ENCODE measurements at regions not wholly inside any gene's neighbourhood (a gene's known extent, or its start where the extent isn't known, plus 50 kb on each side); places are given as distances from the start of the nearest gene placed in this dataset.

DNA sequence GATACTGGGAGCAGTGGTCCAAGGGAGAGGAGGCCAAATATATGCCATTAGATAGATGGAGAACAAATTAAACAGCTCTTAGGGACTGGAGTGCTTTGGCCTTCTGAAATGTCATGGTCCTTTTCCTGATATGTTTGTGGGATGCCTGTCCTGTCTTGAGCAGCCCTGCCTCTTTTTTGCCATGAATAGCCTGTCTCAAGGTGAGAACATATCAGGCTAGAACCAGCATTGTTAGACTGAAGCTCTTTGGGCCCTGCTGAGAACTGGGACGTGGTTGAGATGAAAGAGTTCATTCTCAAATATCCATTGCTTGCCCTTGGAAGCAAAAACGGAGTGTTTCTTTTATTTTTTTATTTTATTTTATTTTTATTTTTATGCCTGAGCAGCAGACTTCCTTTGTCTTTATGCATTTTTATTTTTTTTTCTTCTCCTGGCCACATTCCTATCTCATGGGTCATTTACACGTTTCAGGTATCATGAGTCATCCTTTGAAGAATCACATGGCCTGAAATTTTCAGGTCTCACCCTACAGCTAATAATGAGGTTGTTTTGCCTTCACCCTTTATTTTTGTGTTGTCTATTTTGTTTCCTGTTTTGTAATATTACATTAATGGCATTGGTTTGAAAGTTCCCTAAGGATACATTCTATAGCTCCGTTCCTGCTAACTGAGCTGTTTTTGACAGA, 371.4 kb downstream of the PSAT1 start:
- H3K27me3 ChIP-seq (ENCODE audit: control insufficient read depth in 2 of 2, insufficient read depth in 2 of 2, low read length in 2 of 2): no peaks in the 10 kb centered on the region
- no peak overlapping the region for H3K4me3 ChIP-seq (ENCODE audit: low read length in 2 of 2)
- H3K4me1 ChIP-seq (ENCODE audit: control insufficient read depth in 2 of 2, insufficient read depth in 2 of 2, low read length in 2 of 2): no peaks in the 10 kb centered on the region
- H3K9ac ChIP-seq (ENCODE audit: low read depth in 1 of 2, low read length in 2 of 2): no peak overlapping the region
- H3K27ac ChIP-seq (ENCODE audit: low read depth in 2 of 2, low read length in 2 of 2): no peak overlapping the region
- no peaks in the 10 kb centered on the region for H3K36me3 ChIP-seq (ENCODE audit: control insufficient read depth in 2 of 2, insufficient read depth in 2 of 2, low read length in 2 of 2)
- H3K9me3 ChIP-seq (ENCODE audit: control insufficient read depth in 2 of 2, low read length in 2 of 2): no peaks in the 10 kb centered on the region

DNA sequence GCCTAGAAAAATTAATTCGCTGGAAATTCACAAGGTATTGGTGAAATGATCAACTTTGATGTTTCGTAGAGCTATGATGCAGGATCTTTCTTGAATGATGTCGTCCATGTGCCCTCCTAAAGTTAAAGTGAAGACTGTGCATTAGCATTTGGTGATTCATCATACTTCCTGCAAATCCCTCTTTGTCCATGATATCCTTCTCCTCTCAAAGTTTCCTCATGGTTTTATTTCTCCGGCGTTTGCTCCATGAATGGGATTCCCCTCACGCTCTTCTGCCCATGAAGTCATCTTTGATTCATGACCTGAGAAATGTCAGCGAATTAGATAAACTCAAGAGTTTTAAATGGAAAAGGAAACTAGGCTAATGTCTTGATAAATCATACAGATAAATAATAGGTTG, 372.7 kb downstream of the PSAT1 start:
- Histone ChIP-seq H3K4me3 (ENCODE audit: low read length in 2 of 2) (no peak overlapping the region), H3K36me3 (ENCODE audit: control insufficient read depth in 2 of 2, insufficient read depth in 2 of 2, low read length in 2 of 2) (no peaks in the 10 kb centered on the region), H3K4me1 (ENCODE audit: control insufficient read depth in 2 of 2, insufficient read depth in 2 of 2, low read length in 2 of 2) (no peaks in the 10 kb centered on the region), H3K9me3 (ENCODE audit: control insufficient read depth in 2 of 2, low read length in 2 of 2) (no peaks in the 10 kb centered on the region), H3K27ac (ENCODE audit: low read depth in 2 of 2, low read length in 2 of 2) (no peak overlapping the region), H3K9ac (ENCODE audit: low read depth in 1 of 2, low read length in 2 of 2) (no peak overlapping the region), H3K27me3 (ENCODE audit: control insufficient read depth in 2 of 2, insufficient read depth in 2 of 2, low read length in 2 of 2) (no peaks in the 10 kb centered on the region)

DNA sequence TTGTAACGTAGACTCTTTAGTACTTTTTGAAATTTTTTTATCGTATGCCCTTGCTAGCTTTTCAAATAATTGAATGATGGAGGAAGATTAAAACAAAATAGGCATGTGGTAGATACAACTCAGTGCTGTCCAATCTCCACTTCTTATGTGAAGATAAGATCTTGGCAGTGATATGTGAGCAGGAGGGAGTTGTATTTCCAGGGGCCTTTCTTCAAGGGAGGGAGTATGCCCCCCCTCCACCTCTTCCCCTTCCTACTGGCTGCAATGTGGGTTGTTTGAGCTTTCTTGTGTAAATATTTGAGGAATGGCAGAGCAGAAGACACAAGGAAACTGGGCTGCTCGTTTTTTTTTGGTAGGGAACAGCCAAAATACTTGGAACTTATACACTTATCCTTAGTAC, 374.9 kb downstream of the PSAT1 start:
- Histone ChIP-seq H3K9me3 (ENCODE audit: control insufficient read depth in 2 of 2, low read length in 2 of 2) (no peaks in the 10 kb centered on the region), H3K36me3 (ENCODE audit: control insufficient read depth in 2 of 2, insufficient read depth in 2 of 2, low read length in 2 of 2) (no peaks in the 10 kb centered on the region), H3K4me1 (ENCODE audit: control insufficient read depth in 2 of 2, insufficient read depth in 2 of 2, low read length in 2 of 2) (no peaks in the 10 kb centered on the region), H3K4me3 (ENCODE audit: low read length in 2 of 2) (no peak overlapping the region), H3K27ac (ENCODE audit: low read depth in 2 of 2, low read length in 2 of 2) (no peak overlapping the region), H3K9ac (ENCODE audit: low read depth in 1 of 2, low read length in 2 of 2) (no peak overlapping the region), H3K27me3 (ENCODE audit: control insufficient read depth in 2 of 2, insufficient read depth in 2 of 2, low read length in 2 of 2) (no peaks in the 10 kb centered on the region)

DNA sequence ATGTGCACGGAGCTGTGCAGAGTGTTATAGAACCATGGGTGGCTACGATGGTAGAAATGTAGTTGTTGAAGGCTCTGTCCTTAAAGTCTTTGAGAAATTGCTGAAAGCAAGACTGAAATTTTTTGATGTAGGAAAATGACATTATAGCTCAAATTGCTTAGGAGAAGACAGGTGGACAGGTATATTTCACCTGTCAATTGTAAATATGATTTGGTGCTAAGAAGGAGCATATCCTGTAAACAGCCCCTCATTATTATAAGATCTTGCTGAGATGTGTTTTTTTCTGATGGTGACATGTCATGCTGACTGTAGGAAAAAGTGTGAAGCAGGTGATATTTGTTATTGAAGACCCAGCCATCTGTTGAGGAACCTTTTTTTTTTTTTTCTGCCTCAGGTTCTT, 377.9 kb downstream of the PSAT1 start:
- H3K36me3 ChIP-seq (ENCODE audit: control insufficient read depth in 2 of 2, insufficient read depth in 2 of 2, low read length in 2 of 2): no peaks in the 10 kb centered on the region
- no peak overlapping the region for H3K4me3 ChIP-seq (ENCODE audit: low read length in 2 of 2)
- no peak overlapping the region for H3K27ac ChIP-seq (ENCODE audit: low read depth in 2 of 2, low read length in 2 of 2)
- H3K9ac ChIP-seq (ENCODE audit: low read depth in 1 of 2, low read length in 2 of 2): no peak overlapping the region
- H3K27me3 ChIP-seq (ENCODE audit: control insufficient read depth in 2 of 2, insufficient read depth in 2 of 2, low read length in 2 of 2): no peaks in the 10 kb centered on the region
- no peaks in the 10 kb centered on the region for H3K9me3 ChIP-seq (ENCODE audit: control insufficient read depth in 2 of 2, low read length in 2 of 2)
- H3K4me1 ChIP-seq (ENCODE audit: control insufficient read depth in 2 of 2, insufficient read depth in 2 of 2, low read length in 2 of 2): no peaks in the 10 kb centered on the region

DNA sequence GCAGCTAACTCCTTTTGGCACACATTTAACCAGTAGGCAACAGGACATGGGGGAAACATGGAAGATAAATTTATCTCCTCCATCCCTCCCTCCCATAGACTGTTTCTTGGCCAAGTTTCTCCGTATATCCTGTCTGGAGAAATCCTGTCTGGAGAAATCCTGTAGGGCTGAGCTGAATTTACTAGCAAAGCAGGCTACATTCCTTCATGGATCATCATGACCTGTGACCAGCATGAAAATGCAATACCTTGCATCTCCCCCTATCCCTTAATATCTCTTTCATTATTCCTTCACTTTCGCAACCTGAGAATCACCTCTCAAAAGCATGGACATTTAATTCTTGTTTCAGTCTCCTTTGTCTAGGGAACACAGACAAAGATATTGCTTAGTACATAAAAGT, 379.1 kb downstream of the PSAT1 start:
- Histone ChIP-seq H3K27ac (ENCODE audit: low read depth in 2 of 2, low read length in 2 of 2) (no peak overlapping the region), H3K9me3 (ENCODE audit: control insufficient read depth in 2 of 2, low read length in 2 of 2) (no peaks in the 10 kb centered on the region), H3K9ac (ENCODE audit: low read depth in 1 of 2, low read length in 2 of 2) (no peak overlapping the region), H3K27me3 (ENCODE audit: control insufficient read depth in 2 of 2, insufficient read depth in 2 of 2, low read length in 2 of 2) (no peaks in the 10 kb centered on the region), H3K36me3 (ENCODE audit: control insufficient read depth in 2 of 2, insufficient read depth in 2 of 2, low read length in 2 of 2) (no peaks in the 10 kb centered on the region), H3K4me1 (ENCODE audit: control insufficient read depth in 2 of 2, insufficient read depth in 2 of 2, low read length in 2 of 2) (no peaks in the 10 kb centered on the region), H3K4me3 (ENCODE audit: low read length in 2 of 2) (no peak overlapping the region)

DNA sequence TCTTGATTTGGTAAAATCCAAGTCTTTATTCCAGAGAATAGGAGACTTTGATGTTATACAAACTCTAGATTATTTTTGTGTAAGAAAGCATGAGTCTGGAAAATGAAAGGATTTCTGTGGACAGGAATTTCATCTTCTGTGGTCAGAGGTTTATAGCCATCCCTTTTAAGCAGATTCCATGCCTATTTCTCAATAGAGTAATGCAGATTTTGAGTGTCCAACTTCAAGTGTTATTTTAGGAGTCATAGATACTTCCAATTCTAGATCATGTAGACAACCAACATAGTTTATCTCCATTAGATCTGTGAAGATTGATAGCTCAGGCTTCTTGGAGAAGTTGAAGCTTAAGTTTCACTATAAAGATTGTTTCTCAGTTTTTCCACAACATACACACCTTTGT, 379.7 kb downstream of the PSAT1 start:
- no peaks in the 10 kb centered on the region for H3K36me3 ChIP-seq (ENCODE audit: control insufficient read depth in 2 of 2, insufficient read depth in 2 of 2, low read length in 2 of 2)
- H3K9ac ChIP-seq (ENCODE audit: low read depth in 1 of 2, low read length in 2 of 2): no peak overlapping the region
- H3K4me3 ChIP-seq (ENCODE audit: low read length in 2 of 2): no peak overlapping the region
- H3K4me1 ChIP-seq (ENCODE audit: control insufficient read depth in 2 of 2, insufficient read depth in 2 of 2, low read length in 2 of 2): no peaks in the 10 kb centered on the region
- H3K27me3 ChIP-seq (ENCODE audit: control insufficient read depth in 2 of 2, insufficient read depth in 2 of 2, low read length in 2 of 2): no peaks in the 10 kb centered on the region
- H3K9me3 ChIP-seq (ENCODE audit: control insufficient read depth in 2 of 2, low read length in 2 of 2): no peaks in the 10 kb centered on the region
- no peak overlapping the region for H3K27ac ChIP-seq (ENCODE audit: low read depth in 2 of 2, low read length in 2 of 2)

DNA sequence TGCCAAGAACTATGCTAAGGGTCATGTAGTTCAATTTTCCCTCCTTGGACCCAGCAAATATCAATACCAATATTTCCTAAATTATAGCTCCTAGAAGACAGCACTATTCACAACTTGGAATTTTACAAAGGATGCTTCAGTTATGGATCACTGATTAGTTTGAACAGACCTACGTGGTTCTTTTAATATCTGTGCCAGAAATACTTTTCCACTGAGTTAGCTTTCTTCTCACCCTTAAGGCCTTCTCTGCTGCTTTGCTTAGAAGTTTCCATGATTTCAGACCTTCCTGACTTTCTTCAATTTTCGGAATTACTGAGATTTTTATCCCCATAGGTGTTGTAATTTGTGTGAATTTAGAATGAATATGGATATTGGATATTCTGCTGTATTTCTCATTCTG, 380.4 kb downstream of the PSAT1 start:
- no peak overlapping the region for H3K4me3 ChIP-seq (ENCODE audit: low read length in 2 of 2)
- no peaks in the 10 kb centered on the region for H3K27me3 ChIP-seq (ENCODE audit: control insufficient read depth in 2 of 2, insufficient read depth in 2 of 2, low read length in 2 of 2)
- H3K4me1 ChIP-seq (ENCODE audit: control insufficient read depth in 2 of 2, insufficient read depth in 2 of 2, low read length in 2 of 2): no peaks in the 10 kb centered on the region
- no peak overlapping the region for H3K27ac ChIP-seq (ENCODE audit: low read depth in 2 of 2, low read length in 2 of 2)
- H3K9me3 ChIP-seq (ENCODE audit: control insufficient read depth in 2 of 2, low read length in 2 of 2): no peaks in the 10 kb centered on the region
- H3K36me3 ChIP-seq (ENCODE audit: control insufficient read depth in 2 of 2, insufficient read depth in 2 of 2, low read length in 2 of 2): no peaks in the 10 kb centered on the region
- no peak overlapping the region for H3K9ac ChIP-seq (ENCODE audit: low read depth in 1 of 2, low read length in 2 of 2)

DNA sequence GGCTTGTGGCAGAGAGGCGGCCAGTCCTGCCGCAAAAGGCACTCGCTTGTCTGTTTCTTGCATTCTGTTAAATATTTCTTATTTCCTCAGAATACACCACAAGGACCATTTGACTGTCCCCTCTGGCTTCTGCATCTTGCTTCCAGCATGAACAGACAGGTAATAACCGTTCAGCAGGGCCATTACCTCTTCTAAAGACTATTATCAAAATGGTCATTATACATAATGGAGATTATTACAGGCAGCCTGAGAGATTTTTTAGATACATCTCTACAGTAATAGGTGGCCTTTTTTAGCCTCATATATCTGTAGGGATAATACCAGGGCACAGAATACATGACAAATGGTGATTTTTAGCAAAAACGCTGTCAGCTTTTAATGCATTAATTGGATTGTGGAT, 382.0 kb downstream of the PSAT1 start:
- no peaks in the 10 kb centered on the region for H3K9me3 ChIP-seq (ENCODE audit: control insufficient read depth in 2 of 2, low read length in 2 of 2)

DNA sequence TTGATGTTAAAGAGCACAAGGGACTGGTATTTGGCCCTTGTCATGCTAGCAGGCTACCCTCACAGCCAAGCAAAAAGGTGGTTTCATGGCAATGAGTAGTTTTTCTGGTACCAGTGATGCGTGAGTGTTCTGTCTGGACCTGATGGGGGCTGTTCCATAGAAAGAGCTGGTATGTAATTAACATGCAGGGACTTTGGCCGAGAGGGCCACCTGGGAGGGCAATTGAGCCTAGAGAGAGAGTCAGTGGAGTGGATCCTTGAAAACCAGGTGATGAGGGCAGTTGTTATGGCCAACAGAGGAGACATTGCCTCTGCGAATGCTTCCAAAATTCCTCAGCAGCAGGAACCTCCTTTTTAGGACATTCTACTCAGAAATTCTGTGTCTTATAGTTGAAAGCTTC, 383.3 kb downstream of the PSAT1 start:
- H3K27me3 ChIP-seq (ENCODE audit: control insufficient read depth in 2 of 2, insufficient read depth in 2 of 2, low read length in 2 of 2): no peaks in the 10 kb centered on the region
- H3K4me3 ChIP-seq (ENCODE audit: low read length in 2 of 2): no peak overlapping the region
- H3K9me3 ChIP-seq (ENCODE audit: control insufficient read depth in 2 of 2, low read length in 2 of 2): no peaks in the 10 kb centered on the region
- no peaks in the 10 kb centered on the region for H3K36me3 ChIP-seq (ENCODE audit: control insufficient read depth in 2 of 2, insufficient read depth in 2 of 2, low read length in 2 of 2)
- no peak overlapping the region for H3K27ac ChIP-seq (ENCODE audit: low read depth in 2 of 2, low read length in 2 of 2)
- no peaks in the 10 kb centered on the region for H3K4me1 ChIP-seq (ENCODE audit: control insufficient read depth in 2 of 2, insufficient read depth in 2 of 2, low read length in 2 of 2)
- H3K9ac ChIP-seq (ENCODE audit: low read depth in 1 of 2, low read length in 2 of 2): no peak overlapping the region

More for the DNA sequence above, 382.0 kb downstream of the PSAT1 start:
- H3K4me1 ChIP-seq (ENCODE audit: control insufficient read depth in 2 of 2, insufficient read depth in 2 of 2, low read length in 2 of 2): no peaks in the 10 kb centered on the region
- H3K36me3 ChIP-seq (ENCODE audit: control insufficient read depth in 2 of 2, insufficient read depth in 2 of 2, low read length in 2 of 2): no peaks in the 10 kb centered on the region
- no peak overlapping the region for H3K4me3 ChIP-seq (ENCODE audit: low read length in 2 of 2)
- no peaks in the 10 kb centered on the region for H3K27me3 ChIP-seq (ENCODE audit: control insufficient read depth in 2 of 2, insufficient read depth in 2 of 2, low read length in 2 of 2)
- no peak overlapping the region for H3K9ac ChIP-seq (ENCODE audit: low read depth in 1 of 2, low read length in 2 of 2)
- H3K27ac ChIP-seq (ENCODE audit: low read depth in 2 of 2, low read length in 2 of 2): no peak overlapping the region

DNA sequence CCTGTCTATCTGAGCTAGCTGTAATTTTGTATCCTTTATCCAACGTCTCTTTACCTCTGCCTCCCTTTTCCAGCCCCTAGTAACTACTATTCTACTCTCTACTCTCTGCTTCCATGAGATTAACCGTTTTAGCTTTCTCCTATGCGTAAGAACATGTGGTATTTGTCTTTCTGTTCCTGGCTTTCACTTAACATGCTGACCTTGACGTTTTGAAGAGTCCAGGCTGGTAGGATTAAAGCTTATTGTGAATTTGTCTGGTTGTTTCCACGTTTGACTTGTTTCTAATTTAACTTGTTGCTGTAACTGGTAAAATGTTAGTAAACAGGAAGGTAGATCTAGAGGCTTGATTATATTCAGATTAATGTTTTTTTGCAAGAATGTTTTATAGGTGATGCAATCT, 385.3 kb downstream of the PSAT1 start:
- Histone ChIP-seq H3K9me3 (ENCODE audit: control insufficient read depth in 2 of 2, low read length in 2 of 2) (no peaks in the 10 kb centered on the region), H3K27ac (ENCODE audit: low read depth in 2 of 2, low read length in 2 of 2) (no peak overlapping the region), H3K4me3 (ENCODE audit: low read length in 2 of 2) (no peak overlapping the region), H3K27me3 (ENCODE audit: control insufficient read depth in 2 of 2, insufficient read depth in 2 of 2, low read length in 2 of 2) (no peaks in the 10 kb centered on the region), H3K4me1 (ENCODE audit: control insufficient read depth in 2 of 2, insufficient read depth in 2 of 2, low read length in 2 of 2) (no peaks in the 10 kb centered on the region), H3K36me3 (ENCODE audit: control insufficient read depth in 2 of 2, insufficient read depth in 2 of 2, low read length in 2 of 2) (no peaks in the 10 kb centered on the region), H3K9ac (ENCODE audit: low read depth in 1 of 2, low read length in 2 of 2) (no peak overlapping the region)

DNA sequence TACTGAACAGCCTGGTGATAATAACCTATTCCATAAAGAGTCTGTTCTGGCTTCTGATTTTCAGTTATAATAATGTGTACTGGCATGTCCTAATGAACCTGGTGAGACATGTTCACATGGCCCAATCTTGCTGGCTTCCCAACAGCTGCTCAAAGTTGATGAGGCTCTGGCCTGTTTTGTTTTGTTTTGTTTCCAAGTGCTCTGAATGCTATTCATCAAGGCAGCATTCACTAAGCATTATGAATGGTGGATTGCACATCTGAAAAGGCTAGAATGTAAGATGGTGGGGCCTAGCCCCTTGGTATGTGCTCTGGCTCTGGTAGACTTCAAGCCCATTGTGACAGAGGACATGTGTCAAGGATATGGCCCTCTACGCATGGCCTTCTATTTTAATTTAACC, 388.5 kb downstream of the PSAT1 start:
- Histone ChIP-seq H3K36me3 (ENCODE audit: control insufficient read depth in 2 of 2, insufficient read depth in 2 of 2, low read length in 2 of 2) (no peaks in the 10 kb centered on the region), H3K27me3 (ENCODE audit: control insufficient read depth in 2 of 2, insufficient read depth in 2 of 2, low read length in 2 of 2) (no peaks in the 10 kb centered on the region), H3K4me3 (ENCODE audit: low read length in 2 of 2) (no peak overlapping the region), H3K27ac (ENCODE audit: low read depth in 2 of 2, low read length in 2 of 2) (no peak overlapping the region), H3K9ac (ENCODE audit: low read depth in 1 of 2, low read length in 2 of 2) (no peak overlapping the region), H3K9me3 (ENCODE audit: control insufficient read depth in 2 of 2, low read length in 2 of 2) (no peaks in the 10 kb centered on the region), H3K4me1 (ENCODE audit: control insufficient read depth in 2 of 2, insufficient read depth in 2 of 2, low read length in 2 of 2) (no peaks in the 10 kb centered on the region)

Measured in mucosa of rectum (tissue), 2 donors.